HL-60 (cell line): ENCODE measurements at regions not wholly inside any gene's neighbourhood (a gene's known extent, or its start where the extent isn't known, plus 50 kb on each side); places are given as distances from the start of the nearest gene placed in this dataset.

ENCODE experiments used
- CTCF ChIP-seq: IDR thresholded peaks from one replicate; pipeline ENCODE4 v1.5.1; 2011; ENCODE audit warnings: low read length, control low read depth, inconsistent platforms; ENCODE audit not compliant: insufficient read depth
- GABPA ChIP-seq: IDR thresholded peaks from 2 replicates; pipeline ENCODE4 v1.6.1; 2012; ENCODE audit warnings: low read depth
- POLR2AphosphoS5 ChIP-seq: IDR thresholded peaks from 2 replicates; pipeline ENCODE4 v1.6.1; 2012; ENCODE audit warnings: low read depth
- REST ChIP-seq: IDR thresholded peaks from 2 replicates; pipeline ENCODE4 v1.6.1; 2012; ENCODE audit warnings: low read depth; ENCODE audit not compliant: insufficient replicate concordance

GRCh38 chr6:23681743-23682142, 444.3 kb upstream of the NRSN1 start:
- no peak for TF ChIP-seq CTCF
- no peak for TF ChIP-seq REST
- TF ChIP-seq POLR2AphosphoS5: no peak
- TF ChIP-seq GABPA: no peak
